Aorta (tissue), 5 donors: ENCODE measurements at regions not wholly inside any gene's neighbourhood (a gene's known extent, or its start where the extent isn't known, plus 50 kb on each side); places are given as distances from the start of the nearest gene placed in this dataset.
"Not testable (repeated sequence)": the region's sequence is repeated elsewhere in the genome, so short reads cannot be mapped to it uniquely, and the experiment has no call there.

Experiments
- ATAC-seq: fragments of 200-7000 bp; cut with Tn5 transposase; one replicate; pipeline ENCODE4 v1.9.1; 2022; ENCODE audit warnings: moderate library complexity; ENCODE audit not compliant: low FRiP score
- DNase-seq, 2 donors: peaks; one replicate each; pipeline ENCODE4 v3.0.0-alpha.2; 2020
- H3K27ac ChIP-seq, 2 donors: one replicate each; pipeline ENCODE4 v1.5.1; 2013; ENCODE audit warnings: low read length in 2 of 2, mild to moderate bottlenecking in 2 of 2, moderate library complexity in 2 of 2, control low read depth in 1 of 2, inconsistent platforms in 1 of 2, low read depth in 1 of 2
- H3K27me3 ChIP-seq, 2 donors: one replicate each; pipeline ENCODE4 v1.6.1; 2013; ENCODE audit warnings: control low read depth in 1 of 2, low read length in 1 of 2, mild to moderate bottlenecking in 1 of 2, moderate library complexity in 1 of 2; ENCODE audit not compliant: insufficient read depth in 2 of 2, control insufficient read depth in 1 of 2
- H3K36me3 ChIP-seq, 2 donors: one replicate each; pipeline ENCODE4 v1.6.1; 2013; ENCODE audit warnings: control low read depth in 1 of 2, low read length in 1 of 2, mild to moderate bottlenecking in 1 of 2; ENCODE audit not compliant: insufficient read depth in 2 of 2, control insufficient read depth in 1 of 2
- H3K4me1 ChIP-seq, 2 donors: one replicate each; pipeline ENCODE4 v1.6.1; 2013; ENCODE audit warnings: low read length in 2 of 2, control low read depth in 1 of 2, mild to moderate bottlenecking in 1 of 2, moderate library complexity in 1 of 2; ENCODE audit not compliant: insufficient read depth in 2 of 2, control insufficient read depth in 1 of 2
- H3K4me3 ChIP-seq, 2 donors: one replicate each; pipeline ENCODE4 v1.5.1; 2013; ENCODE audit warnings: low read length in 2 of 2, control low read depth in 1 of 2, mild to moderate bottlenecking in 1 of 2
- H3K9me3 ChIP-seq: one replicate; pipeline ENCODE4 v1.6.1; 2013; ENCODE audit warnings: mild to moderate bottlenecking, low read length; ENCODE audit not compliant: control insufficient read depth
- WGBS, 2 donors: extraction: QIAGEN DNeasy Blood & Tissue Kit; methylation state at CpG; one replicate each; pipeline ENCODE4 v1.1.7; 2013; 5-methylcytosine and 5-hydroxymethylcytosine counted together
- intact Hi-C, 2 donors: fragments of 100-400 bp; cut with DNase I; formaldehyde crosslinking; loops; one replicate each; pipeline versions ENCODE4 v1.14.2 to v1.15.0; 2022
- donor health status: healthy with polysubstance abuse.
- donor health status: Bipolar disorder and iron deficiency.
- donor health status: DM: no; HTN: no; CAD: no.
- donor health status: DM: no; HTN: no; CAD: no.
- donor health status: DM: yes; HTN: yes; CAD: no.

GRCh38 chr7:145729691-145730090 is 386.9 kb upstream of the CNTNAP2 start:
- H3K4me3 ChIP-seq = no peak overlapping the region
- intact Hi-C loops = no loop called here
- no peaks in the 10 kb centered on the region for H3K4me1 ChIP-seq
- no peaks in the 10 kb centered on the region for H3K9me3 ChIP-seq
- DNase-seq (no peak), ATAC-seq (no peak)
- no peaks in the 10 kb centered on the region for H3K27me3 ChIP-seq
- WGBS, 2 donors = 15 to 29% methylated on average over 4 of the region's 4 CpGs
- no peak overlapping the region for H3K27ac ChIP-seq
- no peaks in the 10 kb centered on the region for H3K36me3 ChIP-seq

DNA sequence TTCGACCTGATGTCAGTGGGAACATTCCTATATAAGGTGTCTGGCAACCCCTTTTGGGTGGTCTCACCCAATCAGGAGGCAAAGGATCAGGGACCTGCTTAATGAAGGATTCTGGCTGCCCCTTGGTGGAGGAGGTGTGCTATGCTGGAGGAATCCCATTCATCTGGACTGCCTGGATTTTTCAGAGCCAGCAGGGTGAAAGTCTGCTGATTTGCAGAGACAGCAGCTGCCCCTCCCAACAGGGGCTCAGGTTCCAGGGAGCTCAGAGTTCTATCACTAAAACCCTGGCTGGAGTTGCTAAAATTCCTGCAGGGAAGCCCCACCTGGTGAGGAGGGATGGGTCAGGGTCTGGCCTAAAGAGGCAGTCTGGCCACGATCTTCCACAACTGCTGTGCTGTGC is 398.5 kb upstream of the CNTNAP2 start:
- H3K9me3 ChIP-seq = no peaks in the 10 kb centered on the region
- H3K27ac ChIP-seq = no peak overlapping the region
- no peak overlapping the region for H3K4me3 ChIP-seq
- DNase-seq = no peak
- WGBS, 2 donors = 50 to 53% methylated on average over 2 of the region's 2 CpGs
- H3K27me3 ChIP-seq = no peaks in the 10 kb centered on the region
- ATAC-seq = no peak
- no peaks in the 10 kb centered on the region for H3K36me3 ChIP-seq
- intact Hi-C loops = no loop called here
- H3K4me1 ChIP-seq = no peaks in the 10 kb centered on the region

DNA sequence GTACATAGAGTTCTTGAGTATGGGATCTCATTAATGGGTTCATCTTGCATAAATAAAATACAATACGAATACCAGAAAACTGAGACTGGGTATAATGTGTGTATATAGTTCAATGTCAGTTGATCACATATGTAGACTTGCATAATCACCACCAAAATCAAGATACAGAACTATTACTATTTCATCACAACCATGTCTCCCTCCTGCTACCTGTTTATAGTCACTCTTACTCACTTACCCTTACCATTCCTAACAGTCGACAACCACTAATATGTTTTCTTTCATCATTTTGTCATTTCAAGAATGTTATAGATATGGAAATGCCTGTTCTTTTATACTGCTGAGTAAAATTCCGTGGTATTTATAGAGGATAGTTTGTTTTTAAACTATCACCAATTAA is 416.1 kb upstream of the CNTNAP2 start:
- DNase-seq = no peak
- intact Hi-C loops = no loop called here
- Histone ChIP-seq H3K9me3 (no peaks in the 10 kb centered on the region), H3K4me1 (no peaks in the 10 kb centered on the region), H3K27ac (no peak overlapping the region), H3K36me3 (no peaks in the 10 kb centered on the region), H3K4me3 (no peak overlapping the region), H3K27me3 (no peaks in the 10 kb centered on the region)
- WGBS, 2 donors = 55 to 61% methylated on average over 3 of the region's 3 CpGs
- ATAC-seq = no peak

- intact Hi-C loops = no loop called here
- Histone ChIP-seq H3K4me3 (no peak overlapping the region), H3K27ac (no peak overlapping the region), H3K36me3 (no peaks in the 10 kb centered on the region), H3K27me3 (no peaks in the 10 kb centered on the region), H3K4me1 (no peaks in the 10 kb centered on the region), H3K9me3 (no peaks in the 10 kb centered on the region)
- DNase-seq (no peak), ATAC-seq (no peak)
- WGBS, 2 donors = 79 to 80% methylated on average over 6 of the region's 6 CpGs
Measured at GRCh38 chr7:145698526-145699262, 417.9 kb upstream of the CNTNAP2 start.

GRCh38 chr7:145697412-145698107 is 419.0 kb upstream of the CNTNAP2 start:
- H3K27ac ChIP-seq, H3K9me3 ChIP-seq, H3K36me3 ChIP-seq, intact Hi-C loops, H3K4me3 ChIP-seq, ATAC-seq, H3K27me3 ChIP-seq, H3K4me1 ChIP-seq: not testable (repeated sequence)
- 95 to 96% methylated on average over 44 to 49 of the region's 49 CpGs for WGBS, 2 donors
- peak in 1 of 2 donors; percentile 32 for DNase-seq

- no peaks in the 10 kb centered on the region for H3K36me3 ChIP-seq
- H3K27ac ChIP-seq = no peak overlapping the region
- H3K4me3 ChIP-seq = no peak overlapping the region
- DNase-seq = no peak
- intact Hi-C loops = no loop called here
- peaks cover 3% of the 10 kb centered on the region for H3K9me3 ChIP-seq
- no peaks in the 10 kb centered on the region for H3K27me3 ChIP-seq
- no peaks in the 10 kb centered on the region for H3K4me1 ChIP-seq
- no peak for ATAC-seq
Measured at GRCh38 chr7:145696071-145696470, 420.5 kb upstream of the CNTNAP2 start.

DNA sequence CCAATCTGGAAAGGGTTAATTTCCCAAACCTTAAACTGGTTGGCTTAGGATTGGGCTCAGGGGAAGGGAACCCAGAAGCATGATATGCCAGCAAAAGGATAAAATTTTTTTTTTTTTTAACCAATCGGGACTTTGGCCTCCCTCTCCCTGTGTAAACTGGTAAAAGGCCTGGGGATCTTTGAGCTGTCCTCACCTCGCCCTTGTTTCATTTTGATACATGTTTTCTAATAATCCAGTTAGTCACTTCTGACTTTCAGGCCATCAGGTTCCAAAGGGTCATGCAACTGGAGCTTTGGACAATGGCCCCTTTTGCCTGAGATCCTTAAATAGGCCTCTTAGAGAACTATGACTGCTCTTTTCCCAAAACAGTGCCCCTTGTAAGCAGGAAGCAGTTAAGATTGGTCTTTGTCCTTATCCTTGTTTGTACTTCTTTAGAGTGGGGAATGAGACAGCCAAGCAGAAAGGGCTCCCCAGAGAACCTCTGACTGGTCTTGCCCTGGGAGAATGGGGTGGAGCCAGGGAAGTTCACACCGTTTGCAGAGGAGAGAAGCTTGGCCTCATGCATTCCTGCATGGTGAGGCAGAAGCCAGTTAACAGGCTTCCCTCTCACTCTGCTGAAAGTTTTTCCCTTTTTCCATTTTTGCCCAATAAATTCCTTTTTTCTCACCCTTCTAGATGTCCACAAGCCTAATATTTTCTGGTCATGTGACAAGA is 424.2 kb upstream of the CNTNAP2 start:
- Histone ChIP-seq H3K4me3 (no peak overlapping the region), H3K27ac (no peak overlapping the region), H3K27me3 (no peaks in the 10 kb centered on the region), H3K9me3 (peaks cover 3% of the 10 kb centered on the region), H3K4me1 (no peaks in the 10 kb centered on the region), H3K36me3 (no peaks in the 10 kb centered on the region)
- intact Hi-C loops = no loop called here
- ATAC-seq (peak; percentile 22), DNase-seq (no peak)
- WGBS, 2 donors = 40 to 42% methylated on average over 3 of the region's 3 CpGs

GRCh38 chr7:145691377-145691914 is 425.2 kb upstream of the CNTNAP2 start:
- 82 to 83% methylated on average over 5 of the region's 5 CpGs for WGBS, 2 donors
- no peak overlapping the region for H3K4me3 ChIP-seq

More at GRCh38 chr7:145691377-145691914, 425.2 kb upstream of the CNTNAP2 start:
- Histone ChIP-seq H3K36me3 (no peaks in the 10 kb centered on the region), H3K9me3 (peaks cover 4% of the 10 kb centered on the region), H3K27ac (no peak overlapping the region), H3K4me1 (no peaks in the 10 kb centered on the region), H3K27me3 (no peaks in the 10 kb centered on the region)
- intact Hi-C loops = no loop called here
- no peak for DNase-seq
- ATAC-seq = no peak
